HG02798 (cell line): ENCODE measurements at regions not wholly inside any gene's neighbourhood (a gene's known extent, or its start where the extent isn't known, plus 50 kb on each side); places are given as distances from the start of the nearest gene placed in this dataset.
A peak's percentile ranks its signal among the peaks of the same experiment; 100 is the strongest.
"Not testable (repeated sequence)": the region's sequence is repeated elsewhere in the genome, so short reads cannot be mapped to it uniquely, and the experiment has no call there.

Experiments used
- ATAC-seq: cut with Tn5 transposase; IDR thresholded peaks from one replicate; pipeline ENCODE4 v1.9.1; 2021; ENCODE audit warnings: mild to moderate bottlenecking; ENCODE audit not compliant: unreplicated experiment, poor library complexity

- no peak for ATAC-seq
Measured at GRCh38 chr14:106491851-106492250, 965.5 kb downstream of the TMEM121 start.

- no peak for ATAC-seq
Measured at GRCh38 chr14:106493962-106494823, 967.8 kb downstream of the TMEM121 start.

GRCh38 chr14:106500571-106500970, 974.2 kb downstream of the TMEM121 start:
- no peak for ATAC-seq

- no peak for ATAC-seq
Measured at GRCh38 chr14:106501898-106502297, 975.5 kb downstream of the TMEM121 start.

DNA sequence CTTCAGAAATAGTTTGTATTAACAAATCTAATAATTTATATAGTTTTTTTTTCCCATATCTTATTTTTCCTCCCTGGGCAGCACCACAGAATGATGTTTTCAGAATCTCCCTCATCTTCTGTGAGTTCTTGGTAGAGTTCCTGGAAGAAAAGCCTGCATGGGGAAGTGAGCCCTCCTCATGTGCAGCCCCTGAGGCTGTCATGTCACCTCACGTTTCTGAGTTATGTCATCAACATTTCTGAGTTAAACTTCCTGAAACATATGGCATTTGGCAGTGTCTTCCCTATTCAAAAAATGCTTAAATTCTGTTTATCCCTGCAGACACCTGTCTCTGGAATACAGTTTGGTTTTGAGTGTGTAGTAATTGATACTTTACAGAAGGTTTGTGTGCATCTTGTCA, 979.0 kb downstream of the TMEM121 start:
- no peak for ATAC-seq

DNA sequence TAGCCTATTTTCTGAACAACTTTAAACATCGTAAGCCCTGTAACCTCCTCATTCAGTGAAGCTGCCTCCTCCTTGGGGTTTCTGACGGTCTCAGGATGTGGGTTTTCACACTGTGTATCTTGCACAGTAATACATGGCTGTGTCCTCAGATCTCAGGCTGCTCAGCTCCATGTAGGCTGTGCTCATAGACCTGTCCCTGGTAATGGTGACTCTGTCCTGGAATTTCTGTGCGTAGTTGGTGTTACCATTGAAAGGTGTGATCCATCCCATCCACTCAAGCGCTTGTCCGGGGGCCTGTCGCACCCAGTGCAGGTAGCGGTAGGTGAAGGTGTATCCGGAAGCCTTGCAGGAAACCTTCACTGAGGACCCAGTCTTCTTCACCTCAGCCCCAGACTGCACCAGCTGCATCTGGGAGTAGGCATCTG, 980.5 kb downstream of the TMEM121 start:
- no peak for ATAC-seq

GRCh38 chr14:106507354-106507753, 981.0 kb downstream of the TMEM121 start:
- no peak for ATAC-seq

DNA sequence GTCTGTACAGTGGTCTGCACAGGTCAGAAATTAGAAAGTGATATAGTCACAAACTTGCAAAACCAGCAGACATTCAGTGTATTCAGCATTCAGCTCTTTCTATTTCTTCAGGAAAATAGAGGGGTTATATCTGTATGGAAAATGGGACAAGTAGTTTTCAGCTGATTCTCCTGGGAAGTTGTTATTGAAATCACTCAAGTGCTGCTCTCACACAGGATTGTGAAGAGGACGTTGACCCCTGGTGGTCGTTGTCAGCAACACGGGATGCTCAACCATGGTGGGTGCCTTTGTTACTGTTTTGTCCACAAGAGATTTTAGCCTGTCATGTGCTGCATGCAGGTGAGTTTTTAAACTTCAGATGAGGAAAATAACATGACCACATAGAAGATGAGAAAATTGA, 981.8 kb downstream of the TMEM121 start:
- ATAC-seq: no peak

DNA sequence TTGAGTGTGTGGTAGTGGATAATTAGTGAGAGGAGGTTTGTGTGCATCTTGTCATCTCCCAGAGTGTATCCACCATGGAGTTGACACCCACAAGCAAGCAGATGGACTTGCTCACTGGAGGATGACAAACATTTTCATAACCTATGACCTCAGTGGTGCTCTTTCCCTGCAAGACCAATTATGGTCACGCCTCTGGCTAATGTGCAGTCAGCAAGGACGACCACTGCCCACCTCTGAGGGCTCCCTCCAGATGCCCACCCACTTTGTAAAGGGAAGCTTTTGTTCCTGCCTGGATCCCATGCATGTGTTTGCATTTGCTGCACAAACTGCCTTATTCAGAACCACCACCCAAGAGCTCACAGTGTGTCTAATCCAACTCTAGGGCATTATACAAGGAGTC, 982.8 kb downstream of the TMEM121 start:
- no peak for ATAC-seq

- ATAC-seq: no peak
Measured at GRCh38 chr14:106509807-106510206, 983.4 kb downstream of the TMEM121 start.

- ATAC-seq: no peak
Measured at GRCh38 chr14:106511006-106511799, 984.8 kb downstream of the TMEM121 start.

GRCh38 chr14:106511800-106512198, 985.4 kb downstream of the TMEM121 start:
- no peak for ATAC-seq

DNA sequence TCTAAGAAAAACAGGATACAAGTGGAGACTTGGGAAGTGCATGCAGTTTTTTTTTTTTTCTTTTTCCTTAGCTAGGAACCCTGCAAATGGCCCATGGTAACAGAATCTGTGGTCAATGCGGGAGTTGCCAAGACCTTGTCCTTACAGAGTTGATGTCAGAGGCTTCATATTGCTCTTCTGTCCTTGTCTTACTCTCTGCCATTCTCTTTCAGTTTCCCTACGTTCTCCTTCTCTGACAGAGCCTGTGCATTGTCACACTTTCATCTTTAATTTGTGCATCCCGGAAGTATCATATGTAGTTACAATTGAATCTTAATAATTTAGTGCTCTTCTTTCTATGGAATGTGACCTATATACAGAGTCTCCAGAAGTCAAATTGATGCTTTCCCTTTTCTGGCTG, 986.9 kb downstream of the TMEM121 start:
- no peak for ATAC-seq

DNA sequence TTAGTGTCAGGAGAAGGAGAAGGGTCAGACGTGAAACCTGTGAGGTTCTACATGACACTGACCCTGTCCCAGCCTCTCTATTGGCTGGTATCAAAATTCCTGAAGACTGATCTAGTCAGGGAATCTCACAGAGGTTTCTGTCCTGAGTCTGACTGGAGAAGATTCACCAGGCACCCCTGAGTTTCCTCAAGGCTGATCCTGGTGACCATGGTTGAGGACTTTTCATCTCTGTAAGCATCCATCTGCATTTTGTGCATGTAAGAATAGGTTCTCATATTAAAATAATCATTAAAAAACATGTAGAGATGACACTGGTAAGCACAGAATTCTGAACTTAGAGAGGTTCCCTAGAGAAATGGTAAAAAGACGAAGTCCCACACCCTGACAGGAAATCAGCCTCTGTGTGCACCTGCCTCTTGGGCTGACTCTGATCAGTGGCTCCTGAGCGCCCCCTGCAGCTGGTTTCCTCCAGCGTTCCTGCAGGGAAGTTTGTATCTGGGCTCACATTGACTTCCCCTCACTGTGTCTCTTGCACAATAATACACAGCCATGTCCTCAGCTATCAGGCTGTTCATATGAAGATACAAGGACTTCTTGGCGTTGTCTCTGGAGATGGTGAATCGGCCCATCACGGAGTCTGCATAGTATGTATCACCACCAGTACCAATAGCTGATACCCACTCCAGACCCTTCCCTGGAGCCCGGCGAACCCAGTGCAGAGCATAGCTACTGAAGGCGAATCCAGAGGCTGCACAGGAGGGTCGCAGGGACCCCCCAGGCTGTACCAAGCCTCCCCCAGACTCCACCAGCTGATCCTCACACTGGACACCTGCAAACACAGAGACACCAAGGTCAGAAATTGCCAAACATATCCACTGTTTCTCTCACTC, 991.9 kb downstream of the TMEM121 start:
- ATAC-seq: no peak

DNA sequence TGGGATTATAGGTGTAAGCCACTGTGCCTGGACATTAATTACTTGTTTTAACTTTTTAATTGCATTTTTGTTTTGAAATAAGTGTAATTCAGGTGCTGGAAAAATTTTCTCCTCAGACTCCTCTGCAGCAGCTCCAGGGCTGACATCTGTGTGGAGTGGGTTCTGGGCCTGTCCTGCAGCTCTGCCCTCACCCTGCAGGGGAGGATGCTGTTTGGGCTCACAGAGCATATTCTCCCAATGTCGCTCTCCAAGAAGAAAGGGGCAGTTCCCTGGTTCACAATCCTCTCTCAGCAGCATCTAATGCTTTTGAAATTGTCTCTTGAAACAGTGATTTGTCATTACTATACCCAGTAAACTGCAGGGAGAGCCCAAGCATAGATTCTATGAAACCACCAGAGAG, 995.7 kb downstream of the TMEM121 start:
- ATAC-seq: not testable (repeated sequence)

GRCh38 chr14:106522990-106523389, 996.6 kb downstream of the TMEM121 start:
- no peak for ATAC-seq

DNA sequence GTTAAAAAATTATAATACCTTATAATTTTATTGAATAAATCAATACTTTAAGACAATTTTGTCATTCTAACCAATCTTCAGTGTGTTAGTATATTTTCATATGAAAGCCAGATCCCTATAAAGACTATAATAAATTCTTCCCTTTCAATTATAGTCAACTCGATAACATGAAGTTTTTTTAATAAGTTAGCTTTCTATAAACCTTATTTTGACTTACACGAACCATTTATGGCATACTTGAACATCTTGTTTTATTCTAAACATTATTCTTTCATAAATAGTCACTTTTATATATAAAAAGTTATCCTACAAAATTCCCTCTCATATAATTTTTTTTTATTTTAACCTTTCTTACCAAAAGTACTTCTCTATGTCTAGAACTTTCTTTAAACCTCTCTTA, 1002.3 kb downstream of the TMEM121 start:
- ATAC-seq: no peak

DNA sequence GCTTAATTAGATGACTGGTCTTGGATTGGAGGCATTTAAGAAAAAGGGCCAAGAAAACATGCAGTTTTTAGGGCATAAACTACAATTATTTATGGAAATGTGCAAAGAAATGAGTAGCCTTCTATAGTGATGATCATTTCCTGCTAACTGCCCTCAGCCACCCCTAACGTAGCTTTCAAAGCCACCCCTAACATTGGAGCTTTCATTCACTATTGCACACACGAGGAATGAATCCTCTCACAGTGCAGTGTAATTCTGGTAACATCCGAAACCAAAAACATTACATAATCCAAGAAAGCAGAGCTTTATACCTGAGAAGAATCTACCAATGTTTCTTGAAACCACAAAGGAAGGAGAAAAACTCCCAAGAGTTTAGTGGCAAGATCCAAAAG, 1003.6 kb downstream of the TMEM121 start:
- no peak for ATAC-seq

DNA sequence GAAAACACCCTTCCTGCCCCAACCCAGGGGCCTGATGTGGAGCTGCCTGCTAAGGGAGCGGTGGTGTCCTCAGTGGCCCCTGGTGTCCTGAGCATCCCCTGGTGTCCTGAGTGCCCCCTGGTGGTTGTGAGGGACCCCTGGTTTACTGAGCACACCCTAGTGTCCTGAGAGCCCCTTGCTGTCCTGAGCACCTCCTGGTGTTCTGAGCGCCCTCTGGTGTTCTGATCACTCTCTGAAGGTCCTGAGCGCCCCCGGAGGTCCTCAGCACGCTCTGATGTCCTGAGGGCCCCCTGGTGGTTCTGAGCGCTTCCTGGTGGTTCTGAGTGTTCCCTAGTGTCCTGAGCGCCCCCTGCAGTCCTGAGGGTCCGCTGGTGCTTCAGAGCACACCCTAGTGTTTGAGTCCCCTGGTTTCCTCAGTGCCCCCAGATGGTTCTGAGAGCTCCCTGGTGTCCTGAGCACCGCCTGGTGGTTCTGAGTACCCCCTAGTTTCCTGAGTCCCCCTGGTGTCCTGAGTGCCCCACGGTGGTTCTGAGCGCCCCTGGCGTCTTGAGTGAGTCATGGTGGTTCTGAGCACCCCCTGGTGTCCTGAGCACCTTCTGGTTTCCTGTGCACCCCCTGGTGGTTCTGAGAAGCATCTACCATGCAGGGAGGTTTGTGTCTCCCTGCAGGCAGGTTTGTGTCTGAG, 1004.2 kb downstream of the TMEM121 start:
- peak; percentile 90 for ATAC-seq

DNA sequence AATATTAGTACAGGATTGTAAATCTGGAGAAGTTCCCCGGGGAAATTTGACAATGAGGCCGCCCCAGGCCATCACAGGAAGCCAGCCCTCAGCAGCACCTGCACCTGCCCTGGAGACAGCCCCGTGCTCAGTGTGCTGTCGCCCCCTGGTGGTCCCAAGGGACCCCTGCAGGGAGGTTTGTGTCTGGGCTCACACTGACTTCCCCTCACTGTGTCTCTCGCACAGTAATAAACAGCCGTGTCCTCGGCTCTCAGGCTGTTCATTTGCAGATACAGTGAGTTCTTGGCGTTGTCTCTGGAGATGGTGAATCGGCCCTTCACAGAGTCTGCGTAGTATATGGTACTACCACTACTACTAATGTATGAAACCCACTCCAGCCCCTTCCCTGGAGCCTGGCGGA, 1011.2 kb downstream of the TMEM121 start:
- not testable (repeated sequence) for ATAC-seq
